HCT116 (cell line): ENCODE measurements at regions not wholly inside any gene's neighbourhood (a gene's known extent, or its start where the extent isn't known, plus 50 kb on each side); places are given as distances from the start of the nearest gene placed in this dataset.

Source experiments
- CBX3 ChIP-seq: IDR thresholded peaks from 2 replicates; pipeline ENCODE4 v1.6.1; 2012; ENCODE audit warnings: low read depth
- CEBPB ChIP-seq: IDR thresholded peaks from 2 replicates; pipeline ENCODE4 v1.6.1; 2012; ENCODE audit warnings: low read depth
- EGR1 ChIP-seq: IDR thresholded peaks from 2 replicates; pipeline ENCODE4 v1.6.1; 2012; ENCODE audit warnings: low read depth
- ELF1 ChIP-seq: IDR thresholded peaks from 2 replicates; pipeline ENCODE4 v1.6.1; 2012; ENCODE audit warnings: low read depth, borderline replicate concordance
- EZH2 ChIP-seq: fragments of 200-600 bp; sonication (generic); IDR thresholded peaks from 2 replicates; pipeline ENCODE4 v1.6.1; 2017; ENCODE audit warnings: antibody characterized with exemption, mixed run types
- EZH2phosphoT487 ChIP-seq: fragments of 200-600 bp; IDR thresholded peaks from 2 replicates; pipeline ENCODE4 v1.6.1; 2018; ENCODE audit warnings: antibody characterized with exemption, borderline replicate concordance
- POLR2A ChIP-seq: IDR thresholded peaks from 2 replicates; pipeline ENCODE4 v1.7.0; 2011; ENCODE audit warnings: borderline replicate concordance; ENCODE audit not compliant: insufficient read depth, insufficient read length; ENCODE audit errors: extremely low read depth
- POLR2AphosphoS5 ChIP-seq: IDR thresholded peaks from 2 replicates; pipeline ENCODE4 v1.6.1; 2011; ENCODE audit warnings: mild to moderate bottlenecking, low read depth, low read length, moderate library complexity
- SP1 ChIP-seq: IDR thresholded peaks from 2 replicates; pipeline ENCODE4 v1.6.1; 2012; ENCODE audit warnings: low read depth
- SRF ChIP-seq: IDR thresholded peaks from 2 replicates; pipeline ENCODE4 v1.6.1; 2012; ENCODE audit warnings: low read depth
- ZNF274 ChIP-seq: fragments of 200-500 bp; sonication (Bioruptor generic); IDR thresholded peaks from 2 replicates; pipeline ENCODE4 v1.6.1; 2014; ENCODE audit warnings: mild to moderate bottlenecking, low read depth, low read length, inconsistent platforms
- TF ChIP-seq, protein P1 (sequence below), 3 experiments: fragments of 200-600 bp in 1 of 3; sonication (generic) in 1 of 3; IDR thresholded peaks in 2 of 3; conservative IDR thresholded peaks in 1 of 3; 2 replicates each; pipeline ENCODE4 v1.5.1; 2012 to 2017; ENCODE audit warnings: low read depth in 2 of 3, low read length in 2 of 3, antibody characterized with exemption in 1 of 3, borderline replicate concordance in 1 of 3, control low read depth in 1 of 3, mild to moderate bottlenecking in 1 of 3, mixed read lengths in 1 of 3, mixed run types in 1 of 3, moderate library complexity in 1 of 3; ENCODE audit not compliant: insufficient read depth in 1 of 3
- TF ChIP-seq, protein P2 (sequence below): IDR thresholded peaks from 2 replicates; pipeline ENCODE4 v1.6.1; 2012; ENCODE audit warnings: low read depth
- TF ChIP-seq, protein P3 (sequence below): IDR thresholded peaks from 2 replicates; pipeline ENCODE4 v1.6.1; 2012

DNA sequence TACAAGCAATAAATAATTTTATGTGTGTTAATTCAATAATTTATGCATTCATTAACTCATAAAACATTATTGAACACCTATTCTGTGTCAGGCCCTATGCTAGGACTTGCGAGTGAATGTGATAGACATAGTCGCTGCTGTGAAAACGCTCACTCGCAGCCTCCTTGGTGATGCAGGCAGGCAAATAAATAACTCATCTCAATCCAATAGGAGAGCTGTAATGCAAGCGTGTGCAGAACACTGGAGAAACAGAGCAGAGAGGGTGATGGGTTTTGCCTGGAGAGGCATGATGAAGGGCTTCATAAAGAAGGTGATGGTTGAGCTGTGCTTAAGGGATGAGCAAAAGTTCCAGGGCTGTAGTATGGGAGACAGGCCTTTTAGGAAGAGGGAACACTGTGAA, 111.3 kb upstream of the ZNF462 start:
- TF ChIP-seq, protein P1, sequence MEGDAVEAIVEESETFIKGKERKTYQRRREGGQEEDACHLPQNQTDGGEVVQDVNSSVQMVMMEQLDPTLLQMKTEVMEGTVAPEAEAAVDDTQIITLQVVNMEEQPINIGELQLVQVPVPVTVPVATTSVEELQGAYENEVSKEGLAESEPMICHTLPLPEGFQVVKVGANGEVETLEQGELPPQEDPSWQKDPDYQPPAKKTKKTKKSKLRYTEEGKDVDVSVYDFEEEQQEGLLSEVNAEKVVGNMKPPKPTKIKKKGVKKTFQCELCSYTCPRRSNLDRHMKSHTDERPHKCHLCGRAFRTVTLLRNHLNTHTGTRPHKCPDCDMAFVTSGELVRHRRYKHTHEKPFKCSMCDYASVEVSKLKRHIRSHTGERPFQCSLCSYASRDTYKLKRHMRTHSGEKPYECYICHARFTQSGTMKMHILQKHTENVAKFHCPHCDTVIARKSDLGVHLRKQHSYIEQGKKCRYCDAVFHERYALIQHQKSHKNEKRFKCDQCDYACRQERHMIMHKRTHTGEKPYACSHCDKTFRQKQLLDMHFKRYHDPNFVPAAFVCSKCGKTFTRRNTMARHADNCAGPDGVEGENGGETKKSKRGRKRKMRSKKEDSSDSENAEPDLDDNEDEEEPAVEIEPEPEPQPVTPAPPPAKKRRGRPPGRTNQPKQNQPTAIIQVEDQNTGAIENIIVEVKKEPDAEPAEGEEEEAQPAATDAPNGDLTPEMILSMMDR (IDR thresholded peaks at IDR 0.05 in 2 of 3, conservative IDR thresholded peaks at IDR 0.05 in 1 of 3; ENCODE audit: borderline replicate concordance in 1 of 3, insufficient read depth in 1 of 3, low read depth in 2 of 3, low read length in 2 of 3) = no peak
- TF ChIP-seq EZH2 = no peak
- no peak for TF ChIP-seq POLR2A
- TF ChIP-seq, protein P2, sequence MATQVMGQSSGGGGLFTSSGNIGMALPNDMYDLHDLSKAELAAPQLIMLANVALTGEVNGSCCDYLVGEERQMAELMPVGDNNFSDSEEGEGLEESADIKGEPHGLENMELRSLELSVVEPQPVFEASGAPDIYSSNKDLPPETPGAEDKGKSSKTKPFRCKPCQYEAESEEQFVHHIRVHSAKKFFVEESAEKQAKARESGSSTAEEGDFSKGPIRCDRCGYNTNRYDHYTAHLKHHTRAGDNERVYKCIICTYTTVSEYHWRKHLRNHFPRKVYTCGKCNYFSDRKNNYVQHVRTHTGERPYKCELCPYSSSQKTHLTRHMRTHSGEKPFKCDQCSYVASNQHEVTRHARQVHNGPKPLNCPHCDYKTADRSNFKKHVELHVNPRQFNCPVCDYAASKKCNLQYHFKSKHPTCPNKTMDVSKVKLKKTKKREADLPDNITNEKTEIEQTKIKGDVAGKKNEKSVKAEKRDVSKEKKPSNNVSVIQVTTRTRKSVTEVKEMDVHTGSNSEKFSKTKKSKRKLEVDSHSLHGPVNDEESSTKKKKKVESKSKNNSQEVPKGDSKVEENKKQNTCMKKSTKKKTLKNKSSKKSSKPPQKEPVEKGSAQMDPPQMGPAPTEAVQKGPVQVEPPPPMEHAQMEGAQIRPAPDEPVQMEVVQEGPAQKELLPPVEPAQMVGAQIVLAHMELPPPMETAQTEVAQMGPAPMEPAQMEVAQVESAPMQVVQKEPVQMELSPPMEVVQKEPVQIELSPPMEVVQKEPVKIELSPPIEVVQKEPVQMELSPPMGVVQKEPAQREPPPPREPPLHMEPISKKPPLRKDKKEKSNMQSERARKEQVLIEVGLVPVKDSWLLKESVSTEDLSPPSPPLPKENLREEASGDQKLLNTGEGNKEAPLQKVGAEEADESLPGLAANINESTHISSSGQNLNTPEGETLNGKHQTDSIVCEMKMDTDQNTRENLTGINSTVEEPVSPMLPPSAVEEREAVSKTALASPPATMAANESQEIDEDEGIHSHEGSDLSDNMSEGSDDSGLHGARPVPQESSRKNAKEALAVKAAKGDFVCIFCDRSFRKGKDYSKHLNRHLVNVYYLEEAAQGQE = no peak
- no peak for TF ChIP-seq ELF1
- no peak for TF ChIP-seq EGR1
- TF ChIP-seq EZH2phosphoT487 = no peak
- no peak for TF ChIP-seq SRF
- TF ChIP-seq CBX3 = no peak
- TF ChIP-seq ZNF274 = no peak
- TF ChIP-seq, protein P3, sequence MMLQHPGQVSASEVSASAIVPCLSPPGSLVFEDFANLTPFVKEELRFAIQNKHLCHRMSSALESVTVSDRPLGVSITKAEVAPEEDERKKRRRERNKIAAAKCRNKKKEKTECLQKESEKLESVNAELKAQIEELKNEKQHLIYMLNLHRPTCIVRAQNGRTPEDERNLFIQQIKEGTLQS = no peak
- TF ChIP-seq SP1 = no peak
- TF ChIP-seq CEBPB = no peak
- no peak for TF ChIP-seq POLR2AphosphoS5
